Central memory CD4-positive, alpha-beta T cell (primary cell): ENCODE measurements at regions not wholly inside any gene's neighbourhood (a gene's known extent, or its start where the extent isn't known, plus 50 kb on each side); places are given as distances from the start of the nearest gene placed in this dataset.

Source experiments
- DNase-seq: peaks from one replicate; pipeline ENCODE4 v3.0.0; 2022

GRCh38 chr16:66135838-66136237, 230.7 kb upstream of the CDH5 start:
- DNase-seq, result no peak

GRCh38 chr16:66135421-66135831, 231.1 kb upstream of the CDH5 start:
- DNase-seq, result no peak

- no peak for DNase-seq
These were observed 231.6 kb upstream of the CDH5 start for GRCh38 chr16:66134875-66135274.

GRCh38 chr16:66133643-66134338, 232.7 kb upstream of the CDH5 start:
- no peak for DNase-seq

- DNase-seq, result no peak
These were observed 234.6 kb upstream of the CDH5 start for GRCh38 chr16:66131895-66132294.

GRCh38 chr16:66131156-66131807, 235.2 kb upstream of the CDH5 start:
- DNase-seq, result no peak

- DNase-seq, result no peak
These were observed 236.1 kb upstream of the CDH5 start for GRCh38 chr16:66130296-66130905.

GRCh38 chr16:66129196-66129595, 237.3 kb upstream of the CDH5 start:
- DNase-seq, result no peak

GRCh38 chr16:66128371-66128770, 238.1 kb upstream of the CDH5 start:
- no peak for DNase-seq

- DNase-seq, result no peak
These were observed 238.8 kb upstream of the CDH5 start for GRCh38 chr16:66127459-66128370.

- DNase-seq, result no peak
These were observed 245.0 kb upstream of the CDH5 start for GRCh38 chr16:66121466-66121865.

GRCh38 chr16:66120656-66121055, 245.8 kb upstream of the CDH5 start:
- no peak for DNase-seq

GRCh38 chr16:66116163-66117002, 250.1 kb upstream of the CDH5 start:
- DNase-seq, result no peak

GRCh38 chr16:66115373-66115772, 251.1 kb upstream of the CDH5 start:
- DNase-seq, result no peak

GRCh38 chr16:66113223-66113622, 253.3 kb upstream of the CDH5 start:
- no peak for DNase-seq

GRCh38 chr16:66109677-66110076, 256.8 kb upstream of the CDH5 start:
- DNase-seq, result no peak

GRCh38 chr16:66107661-66108060, 258.8 kb upstream of the CDH5 start:
- DNase-seq, result no peak

GRCh38 chr16:66103211-66103610, 263.3 kb upstream of the CDH5 start:
- no peak for DNase-seq

- no peak for DNase-seq
These were observed 267.2 kb upstream of the CDH5 start for GRCh38 chr16:66099306-66099705.

GRCh38 chr16:66097751-66098150, 268.7 kb upstream of the CDH5 start:
- DNase-seq, result no peak

GRCh38 chr16:66095676-66096075, 270.8 kb upstream of the CDH5 start:
- DNase-seq, result no peak

- no peak for DNase-seq
These were observed 273.3 kb upstream of the CDH5 start for GRCh38 chr16:66093191-66093590.
